Stomach (tissue), 8 donors: ENCODE measurements at regions not wholly inside any gene's neighbourhood (a gene's known extent, or its start where the extent isn't known, plus 50 kb on each side); places are given as distances from the start of the nearest gene placed in this dataset.
A peak's percentile ranks its signal among the peaks of the same experiment; 100 is the strongest.

Source experiments
- DNase-seq, 2 donors: peaks; one replicate each; pipeline versions ENCODE4 v3.0.0 to v3.0.0-alpha.2; 2013 to 2019
- H3K27ac ChIP-seq, 5 donors: fragments of 200-600 bp in 4 of 5; sonication (generic) in 4 of 5; one replicate each; pipeline ENCODE4 v1.5.1; 2013 to 2019; ENCODE audit warnings: mild to moderate bottlenecking in 1 of 5, moderate library complexity in 1 of 5
- H3K27me3 ChIP-seq, 3 donors: fragments of 200-600 bp; sonication (generic); one replicate each; pipeline ENCODE4 v1.5.1; 2017 to 2019; ENCODE audit warnings: mixed run types in 1 of 3
- H3K36me3 ChIP-seq, 4 donors: fragments of 200-600 bp; sonication (generic); 1 replicate in 3 of 4; 2 replicates in 1 of 4; pipeline ENCODE4 v1.5.1; 2016 to 2019
- H3K4me1 ChIP-seq, 4 donors: fragments of 200-600 bp; sonication (generic); one replicate each; pipeline ENCODE4 v1.5.1; 2016 to 2019
- H3K4me3 ChIP-seq, 4 donors: fragments of 200-600 bp; sonication (generic) in 3 of 4; one replicate each; pipeline ENCODE4 v1.5.1; 2016 to 2019; ENCODE audit warnings: mild to moderate bottlenecking in 1 of 4
- H3K9me3 ChIP-seq, 4 donors: fragments of 200-600 bp; sonication (generic); one replicate each; pipeline ENCODE4 v1.5.1; 2016 to 2019
- EP300 ChIP-seq: sonication (generic); formaldehyde crosslinking; IDR thresholded peaks from one replicate; pipeline ENCODE4 v1.6.1; 2017; ENCODE audit warnings: antibody characterized with exemption
- POLR2A ChIP-seq, 4 donors: fragments of 450-650 bp; IDR thresholded peaks; one replicate each; pipeline ENCODE4 v1.6.1; 2016; ENCODE audit warnings: antibody characterized with exemption in 4 of 4, control low read depth in 2 of 4, mild to moderate bottlenecking in 1 of 4, moderate library complexity in 1 of 4
- POLR2AphosphoS5 ChIP-seq, 3 donors: sonication (generic); formaldehyde crosslinking; IDR thresholded peaks; one replicate each; pipeline ENCODE4 v1.6.1; 2016; ENCODE audit warnings: antibody characterized with exemption in 3 of 3
- WGBS, 5 donors: extraction: QIAGEN DNeasy Blood & Tissue Kit in 3 of 5; methylation state at CpG; one replicate each; pipeline versions ENCODE4 v1.1.5 to v1.1.7; 2013 to 2018; 5-methylcytosine and 5-hydroxymethylcytosine counted together
- intact Hi-C: fragments of 100-400 bp; cut with DNase I; formaldehyde crosslinking; loops from one replicate; pipeline ENCODE4 v1.15.1; 2023; ENCODE audit warnings: low total_unique reads
- TF ChIP-seq, protein P1 (sequence below), 7 experiments: fragments of 450-650 bp in 4 of 7; fragments of 200-600 bp in 3 of 7; sonication (generic) in 3 of 7; IDR thresholded peaks; one replicate each; pipeline ENCODE4 v1.5.1; 2016 to 2019; ENCODE audit warnings: antibody characterized with exemption in 7 of 7, control low read depth in 2 of 7, mild to moderate bottlenecking in 1 of 7
- donor health status: healthy with polysubstance abuse.
- donor health status: Bipolar disorder and iron deficiency.
- donor health status: healthy.

DNA sequence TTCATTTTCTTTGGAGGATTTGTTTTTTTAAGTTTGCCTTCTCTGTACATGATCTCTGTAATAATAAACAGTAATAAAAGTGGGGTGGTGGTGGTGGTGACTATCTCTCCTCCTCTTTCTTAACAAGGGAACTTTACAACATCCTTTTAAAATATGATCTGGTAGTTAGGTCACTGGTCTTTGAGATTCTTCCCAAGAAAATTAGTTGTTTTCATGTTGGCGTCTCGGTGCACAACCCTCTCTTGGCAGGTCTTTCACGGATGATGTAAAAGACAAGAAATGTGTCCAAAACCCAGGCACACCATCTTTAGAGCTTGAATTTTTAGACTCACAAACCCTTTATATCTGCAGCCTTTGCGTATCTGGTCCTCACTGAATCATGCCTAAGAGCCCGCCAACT, 488.5 kb upstream of the TBX3 start:
- TF ChIP-seq POLR2AphosphoS5 (IDR thresholded peaks at IDR 0.05) (no peak), EP300 (no peak), POLR2A (IDR thresholded peaks at IDR 0.05) (no peak)
- TF ChIP-seq, protein P1, sequence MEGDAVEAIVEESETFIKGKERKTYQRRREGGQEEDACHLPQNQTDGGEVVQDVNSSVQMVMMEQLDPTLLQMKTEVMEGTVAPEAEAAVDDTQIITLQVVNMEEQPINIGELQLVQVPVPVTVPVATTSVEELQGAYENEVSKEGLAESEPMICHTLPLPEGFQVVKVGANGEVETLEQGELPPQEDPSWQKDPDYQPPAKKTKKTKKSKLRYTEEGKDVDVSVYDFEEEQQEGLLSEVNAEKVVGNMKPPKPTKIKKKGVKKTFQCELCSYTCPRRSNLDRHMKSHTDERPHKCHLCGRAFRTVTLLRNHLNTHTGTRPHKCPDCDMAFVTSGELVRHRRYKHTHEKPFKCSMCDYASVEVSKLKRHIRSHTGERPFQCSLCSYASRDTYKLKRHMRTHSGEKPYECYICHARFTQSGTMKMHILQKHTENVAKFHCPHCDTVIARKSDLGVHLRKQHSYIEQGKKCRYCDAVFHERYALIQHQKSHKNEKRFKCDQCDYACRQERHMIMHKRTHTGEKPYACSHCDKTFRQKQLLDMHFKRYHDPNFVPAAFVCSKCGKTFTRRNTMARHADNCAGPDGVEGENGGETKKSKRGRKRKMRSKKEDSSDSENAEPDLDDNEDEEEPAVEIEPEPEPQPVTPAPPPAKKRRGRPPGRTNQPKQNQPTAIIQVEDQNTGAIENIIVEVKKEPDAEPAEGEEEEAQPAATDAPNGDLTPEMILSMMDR (IDR thresholded peaks at IDR 0.05) = no peak
- intact Hi-C loops = no loop called here

DNA sequence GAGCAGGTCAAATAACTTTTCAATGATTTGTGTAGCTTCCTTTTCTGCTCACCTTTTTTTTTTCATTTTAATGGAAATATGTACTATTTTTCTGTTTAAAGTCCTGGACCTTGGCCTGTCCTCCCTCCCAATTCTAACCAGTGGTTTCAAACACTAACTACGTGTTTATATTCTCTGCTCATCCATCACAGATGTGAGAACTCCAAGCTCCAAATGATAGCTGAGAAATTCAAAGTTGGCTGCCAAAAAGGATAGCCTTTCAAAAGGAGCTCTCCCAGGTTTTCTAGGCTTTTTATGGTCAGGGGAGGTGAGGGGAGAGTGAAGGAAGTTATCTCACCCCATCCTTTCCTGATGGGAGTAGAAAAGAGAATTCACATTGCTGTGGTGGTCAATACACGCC, 486.0 kb upstream of the TBX3 start:
- WGBS, 5 donors = 70 to 82% (median 77%) methylated on average over 2 of the region's 2 CpGs
- H3K4me3 ChIP-seq = no peak overlapping the region
- no peak for TF ChIP-seq EP300
- intact Hi-C loops = no loop called here
- no peaks in the 10 kb centered on the region for H3K27me3 ChIP-seq
- DNase-seq = no peak
- no peaks in the 10 kb centered on the region for H3K36me3 ChIP-seq
- no peaks in the 10 kb centered on the region for H3K9me3 ChIP-seq
- H3K27ac ChIP-seq = no peak overlapping the region
- peaks cover 0 to 4% (median 0%) of the 10 kb centered on the region in 4 donors for H3K4me1 ChIP-seq

More for the DNA sequence above, 488.5 kb upstream of the TBX3 start:
- no peak overlapping the region for H3K4me3 ChIP-seq
- no peak for DNase-seq
- peaks cover 0 to 4% (median 0%) of the 10 kb centered on the region in 4 donors for H3K4me1 ChIP-seq
- H3K9me3 ChIP-seq = no peaks in the 10 kb centered on the region
- no peak overlapping the region for H3K27ac ChIP-seq
- WGBS, 5 donors = 71 to 87% (median 85%) methylated on average over 5 of the region's 5 CpGs
- H3K27me3 ChIP-seq = no peaks in the 10 kb centered on the region
- H3K36me3 ChIP-seq = no peaks in the 10 kb centered on the region

DNA sequence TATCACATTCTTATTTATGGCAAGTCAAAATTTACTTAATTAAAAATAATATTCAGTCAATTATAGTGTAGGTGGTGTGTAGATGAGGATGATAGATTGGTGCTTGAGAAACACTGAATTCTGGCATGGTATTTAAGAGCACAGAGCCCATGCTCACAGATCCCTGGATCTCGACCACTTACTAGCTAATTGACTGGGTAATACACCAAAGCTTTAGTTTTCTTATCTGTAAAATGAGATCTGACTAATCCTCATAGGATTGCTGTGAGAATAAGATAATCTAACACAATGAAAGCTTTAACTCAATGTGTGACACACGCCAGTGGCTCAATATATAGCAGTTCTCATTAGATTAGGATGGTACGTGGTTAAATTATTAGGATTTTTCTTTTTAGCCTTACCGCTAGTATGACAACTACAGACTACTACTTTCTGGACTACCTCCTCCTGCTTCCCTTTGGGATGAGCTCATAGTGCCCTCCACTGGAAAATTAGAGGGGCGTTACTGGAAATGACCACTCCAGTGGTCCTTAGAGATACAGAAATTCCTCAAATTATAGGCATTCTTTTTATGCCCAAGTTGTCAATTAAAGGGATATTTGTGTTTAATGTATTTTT, 482.8 kb upstream of the TBX3 start:
- Histone ChIP-seq H3K4me1 (no peaks in the 10 kb centered on the region), H3K27me3 (no peaks in the 10 kb centered on the region), H3K36me3 (no peaks in the 10 kb centered on the region), H3K9me3 (no peaks in the 10 kb centered on the region), H3K27ac (no peak overlapping the region), H3K4me3 (no peak overlapping the region)
- peak in 1 of 2 donors; percentile 21 for DNase-seq
- intact Hi-C loops = no loop called here
- TF ChIP-seq EP300 (no peak), POLR2A (IDR thresholded peaks at IDR 0.05) (no peak), POLR2AphosphoS5 (IDR thresholded peaks at IDR 0.05) (no peak)
- TF ChIP-seq, protein P1 (IDR thresholded peaks at IDR 0.05) = no peak
- WGBS, 5 donors = 56 to 72% (median 60%) methylated on average over 5 of the region's 5 CpGs

DNA sequence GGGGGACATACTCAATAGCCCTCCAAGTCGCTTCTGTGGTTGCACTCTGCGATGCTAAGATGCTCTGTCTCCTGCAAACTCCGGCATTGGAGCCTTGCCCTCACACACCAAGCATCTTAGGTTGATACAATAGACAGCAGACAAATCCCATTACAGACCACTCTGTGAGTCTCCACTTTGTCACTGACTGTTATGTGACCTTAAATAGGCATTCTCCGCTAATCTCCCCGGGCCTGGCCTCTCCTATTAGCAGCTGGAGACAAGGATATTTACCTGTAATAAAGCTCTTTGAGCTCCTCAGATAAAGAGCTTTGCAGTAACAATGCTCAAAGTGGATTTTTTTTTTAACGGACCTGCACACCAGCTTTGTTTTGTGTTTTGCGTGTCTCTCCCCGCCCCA, 479.7 kb upstream of the TBX3 start:
- Histone ChIP-seq H3K27ac (no peak overlapping the region), H3K9me3 (no peaks in the 10 kb centered on the region), H3K27me3 (no peaks in the 10 kb centered on the region), H3K4me1 (no peaks in the 10 kb centered on the region), H3K36me3 (no peaks in the 10 kb centered on the region), H3K4me3 (no peak overlapping the region)
- intact Hi-C loops = no loop called here
- 42 to 63% (median 54%) methylated on average over 8 of the region's 8 CpGs for WGBS, 5 donors
- TF ChIP-seq, protein P1 (IDR thresholded peaks at IDR 0.05) = no peak
- DNase-seq = no peak

DNA sequence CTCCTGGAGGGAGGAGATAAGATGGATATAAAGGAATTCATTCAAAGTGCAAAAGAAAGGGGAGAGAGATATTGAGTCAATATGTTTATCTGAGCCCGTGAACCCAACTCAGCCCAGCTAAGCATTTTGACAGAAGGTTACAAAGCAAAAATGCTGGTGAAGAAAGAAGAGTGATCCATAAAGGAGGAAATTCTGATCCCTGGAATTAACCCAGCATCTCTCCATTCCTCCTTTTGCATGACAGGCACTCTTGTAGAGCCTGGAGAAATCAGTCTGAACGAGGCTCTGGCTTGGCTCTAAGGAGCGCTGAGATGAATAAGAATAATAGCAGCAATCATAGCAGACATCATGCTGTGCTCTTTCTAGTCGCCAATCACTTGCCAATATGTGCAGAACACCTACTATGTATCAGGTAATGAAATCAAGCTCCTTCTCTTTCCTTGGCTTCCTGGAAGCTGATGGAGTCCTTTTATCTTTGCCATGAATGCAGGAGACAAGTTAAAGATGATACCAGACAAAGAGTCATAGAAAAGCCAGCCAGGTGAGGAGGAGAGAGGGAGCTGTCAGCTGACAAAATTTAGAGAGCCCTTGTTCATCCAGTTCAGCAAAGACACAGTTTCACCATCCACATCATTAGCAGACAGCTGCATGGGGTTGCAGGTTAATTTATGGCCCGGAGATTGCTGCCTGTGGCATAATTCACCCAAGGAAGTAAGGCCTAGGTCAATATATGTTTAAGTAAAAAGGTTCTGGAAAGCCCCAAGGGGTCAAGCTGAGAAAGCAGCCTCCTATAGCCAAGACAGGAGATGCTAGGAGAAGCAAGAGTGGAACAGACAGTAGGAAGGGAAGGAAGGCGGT, 476.5 kb upstream of the TBX3 start:
- no peaks in the 10 kb centered on the region for H3K36me3 ChIP-seq
- H3K4me1 ChIP-seq = no peaks in the 10 kb centered on the region
- no peak for DNase-seq
- H3K27ac ChIP-seq = no peak overlapping the region
- intact Hi-C loops = no loop called here
- WGBS, 5 donors = 74 to 82% (median 80%) methylated on average over 6 of the region's 6 CpGs
- TF ChIP-seq POLR2A (IDR thresholded peaks at IDR 0.05) (no peak), POLR2AphosphoS5 (IDR thresholded peaks at IDR 0.05) (no peak), EP300 (no peak)
- TF ChIP-seq, protein P1 (IDR thresholded peaks at IDR 0.05) = no peak
- no peaks in the 10 kb centered on the region for H3K9me3 ChIP-seq
- no peak overlapping the region for H3K4me3 ChIP-seq
- no peaks in the 10 kb centered on the region for H3K27me3 ChIP-seq
